GM19467 (cell line): ENCODE measurements at regions not wholly inside any gene's neighbourhood (a gene's known extent, or its start where the extent isn't known, plus 50 kb on each side); places are given as distances from the start of the nearest gene placed in this dataset.
A peak's percentile ranks its signal among the peaks of the same experiment; 100 is the strongest.

Experiments
- ATAC-seq: cut with Tn5 transposase; IDR thresholded peaks from one replicate; pipeline ENCODE4 v1.9.1; 2021; ENCODE audit warnings: mild to moderate bottlenecking, moderate library complexity; ENCODE audit not compliant: unreplicated experiment

- peak; percentile 86 for ATAC-seq
These were observed 51.2 kb upstream of the CDH5 start for GRCh38 chr16:66315210-66315825.

- ATAC-seq: no peak
These were observed 55.2 kb upstream of the CDH5 start for GRCh38 chr16:66311306-66311705.

GRCh38 chr16:66309215-66309807 lies 57.2 kb upstream of the CDH5 start:
- no peak for ATAC-seq

GRCh38 chr16:66308096-66308495 lies 58.4 kb upstream of the CDH5 start:
- ATAC-seq: no peak

- no peak for ATAC-seq
These were observed 59.9 kb upstream of the CDH5 start for GRCh38 chr16:66306366-66307150.

GRCh38 chr16:66304961-66305360 lies 61.5 kb upstream of the CDH5 start:
- ATAC-seq: no peak

GRCh38 chr16:66304151-66304550 lies 62.3 kb upstream of the CDH5 start:
- no peak for ATAC-seq

GRCh38 chr16:66300501-66300900 lies 66.0 kb upstream of the CDH5 start:
- no peak for ATAC-seq

GRCh38 chr16:66300037-66300436 lies 66.5 kb upstream of the CDH5 start:
- no peak for ATAC-seq

GRCh38 chr16:66299349-66299748 lies 67.1 kb upstream of the CDH5 start:
- no peak for ATAC-seq

- ATAC-seq: no peak
These were observed 67.8 kb upstream of the CDH5 start for GRCh38 chr16:66298571-66299120.

- no peak for ATAC-seq
These were observed 68.5 kb upstream of the CDH5 start for GRCh38 chr16:66298006-66298405.

GRCh38 chr16:66296591-66296990 lies 69.9 kb upstream of the CDH5 start:
- no peak for ATAC-seq

GRCh38 chr16:66295761-66296546 lies 70.5 kb upstream of the CDH5 start:
- no peak for ATAC-seq

GRCh38 chr16:66295213-66295612 lies 71.3 kb upstream of the CDH5 start:
- no peak for ATAC-seq

GRCh38 chr16:66294507-66294906 lies 72.0 kb upstream of the CDH5 start:
- ATAC-seq: no peak

- ATAC-seq: no peak
These were observed 72.6 kb upstream of the CDH5 start for GRCh38 chr16:66293932-66294331.

GRCh38 chr16:66293207-66293735 lies 73.2 kb upstream of the CDH5 start:
- ATAC-seq: no peak

GRCh38 chr16:66292241-66292935 lies 74.1 kb upstream of the CDH5 start:
- no peak for ATAC-seq

GRCh38 chr16:66291833-66292232 lies 74.7 kb upstream of the CDH5 start:
- ATAC-seq: no peak
